ENCODE measurements at regions not wholly inside any gene's neighbourhood (a gene's known extent, or its start where the extent isn't known, plus 50 kb on each side); places are given as distances from the start of the nearest gene placed in this dataset.

GRCh38 chr13:76725211-76725610 lies 161.0 kb downstream of the KCTD12 start:
- Mint-ChIP-seq H3K9me3 (peaks cover 8% of the 10 kb centered on the region), H3K36me3 (no peaks in the 10 kb centered on the region), H3K4me1 (no peaks in the 10 kb centered on the region), H3K27ac (no peak overlapping the region), H3K4me3 (no peak overlapping the region), H3K27me3 (peaks cover 2% of the 10 kb centered on the region)
- ATAC-seq (ENCODE audit: low read depth) (no peak), DNase-seq (no peak)
- POLR2A ChIA-PET, result no interaction called here

- ATAC-seq (ENCODE audit: low read depth) (no peak), DNase-seq (no peak)
- POLR2A ChIA-PET, result no interaction called here
- peaks cover 8% of the 10 kb centered on the region for H3K9me3 Mint-ChIP-seq
- H3K27ac Mint-ChIP-seq, result no peak overlapping the region
- H3K36me3 Mint-ChIP-seq, result no peaks in the 10 kb centered on the region
- peaks cover 2% of the 10 kb centered on the region for H3K27me3 Mint-ChIP-seq
- no peaks in the 10 kb centered on the region for H3K4me1 Mint-ChIP-seq
- no peak overlapping the region for H3K4me3 Mint-ChIP-seq
These were observed 161.8 kb downstream of the KCTD12 start for GRCh38 chr13:76724421-76724820.

- no peaks in the 10 kb centered on the region for H3K36me3 Mint-ChIP-seq
- ATAC-seq (ENCODE audit: low read depth), result peak; percentile 89
- H3K4me1 Mint-ChIP-seq, result no peaks in the 10 kb centered on the region
- POLR2A ChIA-PET, result no interaction called here
- peaks cover 6% of the 10 kb centered on the region for H3K9me3 Mint-ChIP-seq
- H3K27ac Mint-ChIP-seq, result no peak overlapping the region
- peak; percentile 29 for DNase-seq
- H3K27me3 Mint-ChIP-seq, result peaks cover 4% of the 10 kb centered on the region
- no peak overlapping the region for H3K4me3 Mint-ChIP-seq
These were observed 162.5 kb downstream of the KCTD12 start for GRCh38 chr13:76723551-76724232.

- DNase-seq (no peak), ATAC-seq (ENCODE audit: low read depth) (no peak)
- Mint-ChIP-seq H3K9me3 (peaks cover 5% of the 10 kb centered on the region), H3K4me1 (no peaks in the 10 kb centered on the region), H3K27me3 (peaks cover 4% of the 10 kb centered on the region), H3K36me3 (no peaks in the 10 kb centered on the region), H3K27ac (no peak overlapping the region), H3K4me3 (no peak overlapping the region)
- POLR2A ChIA-PET, result no interaction called here
These were observed 163.4 kb downstream of the KCTD12 start for GRCh38 chr13:76722782-76723181.

- no peak overlapping the region for H3K27ac Mint-ChIP-seq
- no peak for ATAC-seq (ENCODE audit: low read depth)
- H3K4me1 Mint-ChIP-seq, result no peaks in the 10 kb centered on the region
- no peaks in the 10 kb centered on the region for H3K9me3 Mint-ChIP-seq
- no peak for DNase-seq
- POLR2A ChIA-PET, result no interaction called here
- H3K27me3 Mint-ChIP-seq, result peaks cover 4% of the 10 kb centered on the region
- H3K36me3 Mint-ChIP-seq, result no peaks in the 10 kb centered on the region
- H3K4me3 Mint-ChIP-seq, result no peak overlapping the region
These were observed 165.4 kb downstream of the KCTD12 start for GRCh38 chr13:76720821-76721220.

- H3K27ac Mint-ChIP-seq, result no peak overlapping the region
- peaks cover 4% of the 10 kb centered on the region for H3K27me3 Mint-ChIP-seq
- POLR2A ChIA-PET, result no interaction called here
- no peaks in the 10 kb centered on the region for H3K9me3 Mint-ChIP-seq
- no peak overlapping the region for H3K4me3 Mint-ChIP-seq
- DNase-seq, result no peak
- no peaks in the 10 kb centered on the region for H3K36me3 Mint-ChIP-seq
- no peaks in the 10 kb centered on the region for H3K4me1 Mint-ChIP-seq
- ATAC-seq (ENCODE audit: low read depth), result no peak
These were observed 165.8 kb downstream of the KCTD12 start for GRCh38 chr13:76720416-76720815.

GRCh38 chr13:76719955-76720354 lies 166.2 kb downstream of the KCTD12 start:
- no peak overlapping the region for H3K4me3 Mint-ChIP-seq
- DNase-seq (no peak), ATAC-seq (ENCODE audit: low read depth) (no peak)
- H3K9me3 Mint-ChIP-seq, result no peaks in the 10 kb centered on the region
- no peaks in the 10 kb centered on the region for H3K4me1 Mint-ChIP-seq
- H3K27me3 Mint-ChIP-seq, result peaks cover 2% of the 10 kb centered on the region
- no peak overlapping the region for H3K27ac Mint-ChIP-seq
- no peaks in the 10 kb centered on the region for H3K36me3 Mint-ChIP-seq
- POLR2A ChIA-PET, result no interaction called here

- Mint-ChIP-seq H3K4me3 (no peak overlapping the region), H3K27me3 (peaks cover 2% of the 10 kb centered on the region), H3K9me3 (no peaks in the 10 kb centered on the region), H3K27ac (no peak overlapping the region), H3K4me1 (no peaks in the 10 kb centered on the region), H3K36me3 (no peaks in the 10 kb centered on the region)
- DNase-seq, result no peak
- POLR2A ChIA-PET, result no interaction called here
- ATAC-seq (ENCODE audit: low read depth), result no peak
These were observed 169.1 kb downstream of the KCTD12 start for GRCh38 chr13:76717092-76717491.

GRCh38 chr13:76715621-76716020 lies 170.6 kb downstream of the KCTD12 start:
- ATAC-seq (ENCODE audit: low read depth) (no peak), DNase-seq (no peak)
- Mint-ChIP-seq H3K9me3 (no peaks in the 10 kb centered on the region), H3K4me1 (no peaks in the 10 kb centered on the region), H3K4me3 (no peak overlapping the region), H3K27me3 (peaks cover 2% of the 10 kb centered on the region), H3K27ac (no peak overlapping the region), H3K36me3 (no peaks in the 10 kb centered on the region)
- POLR2A ChIA-PET, result no interaction called here

GRCh38 chr13:76715075-76715474 lies 171.1 kb downstream of the KCTD12 start:
- Mint-ChIP-seq H3K4me1 (no peaks in the 10 kb centered on the region), H3K4me3 (no peak overlapping the region), H3K27ac (no peak overlapping the region), H3K27me3 (peaks cover 2% of the 10 kb centered on the region), H3K36me3 (no peaks in the 10 kb centered on the region), H3K9me3 (no peaks in the 10 kb centered on the region)
- ATAC-seq (ENCODE audit: low read depth) (no peak), DNase-seq (no peak)
- POLR2A ChIA-PET, result no interaction called here

- Mint-ChIP-seq H3K27me3 (no peaks in the 10 kb centered on the region), H3K4me3 (no peak overlapping the region), H3K9me3 (no peaks in the 10 kb centered on the region), H3K36me3 (no peaks in the 10 kb centered on the region), H3K4me1 (no peaks in the 10 kb centered on the region), H3K27ac (no peak overlapping the region)
- DNase-seq (no peak), ATAC-seq (ENCODE audit: low read depth) (no peak)
- POLR2A ChIA-PET, result no interaction called here
These were observed 172.9 kb downstream of the KCTD12 start for GRCh38 chr13:76713280-76713679.

- no peak for ATAC-seq (ENCODE audit: low read depth)
- no peak for DNase-seq
- Mint-ChIP-seq H3K36me3 (no peaks in the 10 kb centered on the region), H3K27me3 (no peaks in the 10 kb centered on the region), H3K4me1 (no peaks in the 10 kb centered on the region), H3K4me3 (no peak overlapping the region), H3K27ac (no peak overlapping the region), H3K9me3 (no peaks in the 10 kb centered on the region)
- POLR2A ChIA-PET, result no interaction called here
These were observed 174.5 kb downstream of the KCTD12 start for GRCh38 chr13:76711550-76712182.

GRCh38 chr13:76709851-76710250 lies 176.4 kb downstream of the KCTD12 start:
- Mint-ChIP-seq H3K4me3 (no peak overlapping the region), H3K27ac (no peak overlapping the region), H3K4me1 (no peaks in the 10 kb centered on the region), H3K27me3 (no peaks in the 10 kb centered on the region), H3K9me3 (no peaks in the 10 kb centered on the region), H3K36me3 (no peaks in the 10 kb centered on the region)
- DNase-seq (no peak), ATAC-seq (ENCODE audit: low read depth) (no peak)
- POLR2A ChIA-PET, result no interaction called here

- no peak for ATAC-seq (ENCODE audit: low read depth)
- no peaks in the 10 kb centered on the region for H3K27me3 Mint-ChIP-seq
- no peak overlapping the region for H3K4me3 Mint-ChIP-seq
- no peaks in the 10 kb centered on the region for H3K36me3 Mint-ChIP-seq
- POLR2A ChIA-PET, result no interaction called here
- H3K4me1 Mint-ChIP-seq, result no peaks in the 10 kb centered on the region
- no peak for DNase-seq
- no peak overlapping the region for H3K27ac Mint-ChIP-seq
- H3K9me3 Mint-ChIP-seq, result no peaks in the 10 kb centered on the region
These were observed 178.0 kb downstream of the KCTD12 start for GRCh38 chr13:76708138-76708688.

All from activated naive CD8-positive, alpha-beta T cell treated with anti-CD3 and anti-CD28 coated beads, Interleukin-2, amount 10 ng/mL, durations not matched to agents 7 days and 5 days (primary cell).